ENCODE measurements at regions not wholly inside any gene's neighbourhood (a gene's known extent, or its start where the extent isn't known, plus 50 kb on each side); places are given as distances from the start of the nearest gene placed in this dataset.

DNA sequence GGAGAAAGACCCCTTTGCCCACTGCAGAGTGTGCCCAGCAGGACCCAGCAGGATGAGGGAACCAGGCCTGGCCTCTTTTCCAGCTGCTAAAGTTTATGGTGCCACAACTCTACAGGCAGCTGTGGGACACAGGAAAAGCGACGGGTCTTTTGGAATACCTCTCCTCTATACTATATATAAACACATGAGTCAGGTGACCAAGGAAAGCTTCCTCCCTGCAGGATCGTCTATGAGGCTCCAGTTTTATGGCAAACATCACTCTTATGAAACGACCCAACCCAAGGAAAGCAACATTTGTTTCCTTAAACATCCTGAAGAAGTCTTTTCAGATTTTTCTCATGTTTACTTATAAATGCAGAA, 102.8 kb upstream of the AKIP1 start:
- TF ChIP-seq, protein P1, sequence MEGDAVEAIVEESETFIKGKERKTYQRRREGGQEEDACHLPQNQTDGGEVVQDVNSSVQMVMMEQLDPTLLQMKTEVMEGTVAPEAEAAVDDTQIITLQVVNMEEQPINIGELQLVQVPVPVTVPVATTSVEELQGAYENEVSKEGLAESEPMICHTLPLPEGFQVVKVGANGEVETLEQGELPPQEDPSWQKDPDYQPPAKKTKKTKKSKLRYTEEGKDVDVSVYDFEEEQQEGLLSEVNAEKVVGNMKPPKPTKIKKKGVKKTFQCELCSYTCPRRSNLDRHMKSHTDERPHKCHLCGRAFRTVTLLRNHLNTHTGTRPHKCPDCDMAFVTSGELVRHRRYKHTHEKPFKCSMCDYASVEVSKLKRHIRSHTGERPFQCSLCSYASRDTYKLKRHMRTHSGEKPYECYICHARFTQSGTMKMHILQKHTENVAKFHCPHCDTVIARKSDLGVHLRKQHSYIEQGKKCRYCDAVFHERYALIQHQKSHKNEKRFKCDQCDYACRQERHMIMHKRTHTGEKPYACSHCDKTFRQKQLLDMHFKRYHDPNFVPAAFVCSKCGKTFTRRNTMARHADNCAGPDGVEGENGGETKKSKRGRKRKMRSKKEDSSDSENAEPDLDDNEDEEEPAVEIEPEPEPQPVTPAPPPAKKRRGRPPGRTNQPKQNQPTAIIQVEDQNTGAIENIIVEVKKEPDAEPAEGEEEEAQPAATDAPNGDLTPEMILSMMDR (conservative IDR thresholded peaks at IDR 0.05; ENCODE audit: low read length): no peak
- TF ChIP-seq EZH2phosphoT487 (IDR thresholded peaks at IDR 0.05; ENCODE audit: borderline replicate concordance, low read depth, low read length): no peak

Measured in OCI-LY7 (cell line).